HuH-7 (cell line): ENCODE measurements at regions not wholly inside any gene's neighbourhood (a gene's known extent, or its start where the extent isn't known, plus 50 kb on each side); places are given as distances from the start of the nearest gene placed in this dataset.
"Not testable (repeated sequence)": the region's sequence is repeated elsewhere in the genome, so short reads cannot be mapped to it uniquely, and the experiment has no call there.

Experiments used
- DNase-seq: peaks from one replicate; pipeline ENCODE4 v3.0.0; 2011; ENCODE audit warnings: low spot score

GRCh38 chr4:188955066-188955465 is 815.8 kb downstream of the TRIML1 start:
- no peak for DNase-seq

GRCh38 chr4:188956566-188956965 is 817.3 kb downstream of the TRIML1 start:
- no peak for DNase-seq

GRCh38 chr4:188958346-188958745 is 819.1 kb downstream of the TRIML1 start:
- DNase-seq = no peak

- no peak for DNase-seq
Observed at GRCh38 chr4:188959424-188959823, 820.2 kb downstream of the TRIML1 start.

- no peak for DNase-seq
Observed at GRCh38 chr4:188960411-188961093, 821.3 kb downstream of the TRIML1 start.

- no peak for DNase-seq
Observed at GRCh38 chr4:188971125-188971524, 831.9 kb downstream of the TRIML1 start.

- no peak for DNase-seq
Observed at GRCh38 chr4:188975271-188975670, 836.0 kb downstream of the TRIML1 start.

- DNase-seq = no peak
Observed at GRCh38 chr4:188976644-188977115, 837.4 kb downstream of the TRIML1 start.

GRCh38 chr4:188977232-188977631 is 838.0 kb downstream of the TRIML1 start:
- DNase-seq = not testable (repeated sequence)

GRCh38 chr4:188984518-188984917 is 845.3 kb downstream of the TRIML1 start:
- DNase-seq = no peak

GRCh38 chr4:188986271-188986689 is 847.0 kb downstream of the TRIML1 start:
- no peak for DNase-seq

GRCh38 chr4:188987011-188987410 is 847.8 kb downstream of the TRIML1 start:
- DNase-seq = no peak

GRCh38 chr4:188988131-188988530 is 848.9 kb downstream of the TRIML1 start:
- no peak for DNase-seq

- DNase-seq = no peak
Observed at GRCh38 chr4:188989371-188989770, 850.1 kb downstream of the TRIML1 start.

GRCh38 chr4:188992706-188993105 is 853.5 kb downstream of the TRIML1 start:
- no peak for DNase-seq

GRCh38 chr4:188993871-188994270 is 854.6 kb downstream of the TRIML1 start:
- no peak for DNase-seq

- no peak for DNase-seq
Observed at GRCh38 chr4:189001283-189001970, 862.2 kb downstream of the TRIML1 start.

GRCh38 chr4:189001971-189002450 is 862.8 kb downstream of the TRIML1 start:
- DNase-seq = no peak

GRCh38 chr4:189002475-189002874 is 863.2 kb downstream of the TRIML1 start:
- DNase-seq = no peak

- DNase-seq = not testable (repeated sequence)
Observed at GRCh38 chr4:189010452-189011217, 871.4 kb downstream of the TRIML1 start.

- DNase-seq = no peak
Observed at GRCh38 chr4:189021831-189022230, 882.6 kb downstream of the TRIML1 start.

- no peak for DNase-seq
Observed at GRCh38 chr4:189022440-189023035, 883.3 kb downstream of the TRIML1 start.
